ENCODE measurements at regions not wholly inside any gene's neighbourhood (a gene's known extent, or its start where the extent isn't known, plus 50 kb on each side); places are given as distances from the start of the nearest gene placed in this dataset.

GRCh38 chr7:156185076-156185475 is 372.8 kb upstream of the SHH start:
- no peak overlapping the region for H3K27ac Mint-ChIP-seq
- H3K9me3 Mint-ChIP-seq: peaks cover 11% of the 10 kb centered on the region
- no peaks in the 10 kb centered on the region for H3K36me3 Mint-ChIP-seq (ENCODE audit: low read depth)
- intact Hi-C loops (cut with micrococcal nuclease): no loop called here
- POLR2A ChIA-PET: no interaction called here
- no peak for ATAC-seq (ENCODE audit: low read depth)
- H3K4me3 Mint-ChIP-seq: no peak overlapping the region
- TF ChIP-seq CTCF (IDR thresholded peaks at IDR 0.05): no peak
- H3K27me3 Mint-ChIP-seq: no peaks in the 10 kb centered on the region
- H3K4me1 Mint-ChIP-seq: no peaks in the 10 kb centered on the region
- DNase-seq: no peak
- CTCF ChIA-PET: no interaction called here

DNA sequence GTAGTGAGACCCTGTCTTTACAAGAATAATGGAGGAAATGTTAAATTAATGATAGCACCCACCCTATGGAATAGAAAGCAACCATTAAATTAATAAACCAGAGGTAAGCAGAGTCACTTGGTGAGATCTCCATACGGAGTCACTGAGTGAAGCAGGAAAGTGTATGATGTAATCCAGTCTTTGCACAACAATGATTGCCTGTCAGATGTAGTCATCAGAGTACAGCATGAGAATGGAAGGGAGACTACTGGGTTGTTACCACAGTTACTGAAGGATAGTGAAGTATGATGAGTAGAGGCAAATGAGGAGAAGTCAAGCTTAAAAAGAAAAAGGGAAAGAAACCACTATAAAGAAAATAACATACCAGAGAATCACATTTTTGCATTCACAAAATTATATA is 371.9 kb upstream of the SHH start:
- POLR2A ChIA-PET: no interaction called here

GRCh38 chr7:156180451-156181229 is 368.4 kb upstream of the SHH start:
- Mint-ChIP-seq H3K4me3 (no peak overlapping the region), H3K9me3 (peaks cover 5% of the 10 kb centered on the region), H3K27ac (no peak overlapping the region), H3K4me1 (no peaks in the 10 kb centered on the region), H3K36me3 (ENCODE audit: low read depth) (no peaks in the 10 kb centered on the region), H3K27me3 (no peaks in the 10 kb centered on the region)
- no peak for TF ChIP-seq CTCF (IDR thresholded peaks at IDR 0.05)
- ChIA-PET POLR2A (no interaction called here), CTCF (no interaction called here)
- DNase-seq: no peak
- ATAC-seq (ENCODE audit: low read depth): no peak
- intact Hi-C loops (cut with micrococcal nuclease): no loop called here

More for the DNA sequence above, 371.9 kb upstream of the SHH start:
- Mint-ChIP-seq H3K4me1 (no peaks in the 10 kb centered on the region), H3K9me3 (peaks cover 11% of the 10 kb centered on the region), H3K27me3 (no peaks in the 10 kb centered on the region), H3K36me3 (ENCODE audit: low read depth) (no peaks in the 10 kb centered on the region), H3K4me3 (no peak overlapping the region), H3K27ac (no peak overlapping the region)
- TF ChIP-seq CTCF (IDR thresholded peaks at IDR 0.05): no peak
- intact Hi-C loops (cut with micrococcal nuclease): no loop called here
- no peak for DNase-seq
- no peak for ATAC-seq (ENCODE audit: low read depth)
- CTCF ChIA-PET: no interaction called here

- intact Hi-C loops (cut with micrococcal nuclease): no loop called here
- ATAC-seq (ENCODE audit: low read depth): no peak
- ChIA-PET CTCF (no interaction called here), POLR2A (no interaction called here)
- DNase-seq: no peak
- Mint-ChIP-seq H3K4me3 (no peak overlapping the region), H3K9me3 (no peaks in the 10 kb centered on the region), H3K27me3 (no peaks in the 10 kb centered on the region), H3K36me3 (ENCODE audit: low read depth) (no peaks in the 10 kb centered on the region), H3K27ac (no peak overlapping the region), H3K4me1 (no peaks in the 10 kb centered on the region)
- no peak for TF ChIP-seq CTCF (IDR thresholded peaks at IDR 0.05)
These were observed 367.7 kb upstream of the SHH start for GRCh38 chr7:156179872-156180390.

DNA sequence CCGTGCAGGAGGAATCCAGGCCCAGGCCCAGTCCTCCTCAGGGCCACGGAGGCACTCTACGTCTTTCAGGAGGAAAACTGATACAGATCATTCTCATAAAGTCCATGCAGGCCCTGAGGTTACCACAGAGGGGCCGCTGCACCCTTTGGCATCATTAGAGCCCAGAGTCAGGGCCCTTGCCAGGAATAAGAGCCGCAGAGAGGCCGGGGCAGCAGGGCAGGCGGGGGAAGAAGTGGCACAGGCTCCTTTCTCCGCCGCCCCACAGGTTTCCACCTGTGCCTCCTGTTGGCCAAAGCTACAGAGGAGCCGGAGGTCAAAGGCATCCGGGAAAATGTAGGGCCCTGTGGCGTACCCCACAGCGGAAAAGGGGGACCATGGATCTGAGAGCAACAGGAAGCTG is 366.6 kb upstream of the SHH start:
- Mint-ChIP-seq H3K36me3 (ENCODE audit: low read depth) (no peaks in the 10 kb centered on the region), H3K27me3 (no peaks in the 10 kb centered on the region), H3K9me3 (no peaks in the 10 kb centered on the region), H3K27ac (no peak overlapping the region), H3K4me3 (no peak overlapping the region), H3K4me1 (no peaks in the 10 kb centered on the region)
- ChIA-PET CTCF (no interaction called here), POLR2A (no interaction called here)
- DNase-seq (no peak), ATAC-seq (ENCODE audit: low read depth) (no peak)
- intact Hi-C loops (cut with micrococcal nuclease): no loop called here
- TF ChIP-seq CTCF (IDR thresholded peaks at IDR 0.05): no peak

All from activated B cell treated with CpG ODN at 0.5 μM for 24 hours (primary cell).